Erythroblast (primary cell): ENCODE measurements at regions not wholly inside any gene's neighbourhood (a gene's known extent, or its start where the extent isn't known, plus 50 kb on each side); places are given as distances from the start of the nearest gene placed in this dataset.

Experiments used
- DNase-seq, 2 experiments: peaks; one replicate each; lab custom pipeline; 2025; lab: John Stamatoyannopoulos, UW
- GATA1 ChIP-seq: IDR thresholded peaks from 2 replicates; pipeline ENCODE4 v1.6.1; 2011; ENCODE audit warnings: low read depth, mild to moderate bottlenecking, control low read depth, low read length, moderate library complexity
- POLR2A ChIP-seq: IDR thresholded peaks from 2 replicates; pipeline ENCODE4 v1.6.1; 2011; ENCODE audit warnings: mild to moderate bottlenecking, low read length

GRCh38 chr17:63258785-63259184 is 187.3 kb downstream of the CYB561 start:
- DNase-seq = no peak
- TF ChIP-seq POLR2A (no peak), GATA1 (no peak)

GRCh38 chr17:63262751-63263476 is 183.2 kb downstream of the CYB561 start:
- no peak for DNase-seq
- TF ChIP-seq GATA1 = no peak
- TF ChIP-seq POLR2A = no peak

GRCh38 chr17:63265526-63265925 is 180.6 kb downstream of the CYB561 start:
- DNase-seq = no peak
- TF ChIP-seq GATA1 (no peak), POLR2A (no peak)

DNA sequence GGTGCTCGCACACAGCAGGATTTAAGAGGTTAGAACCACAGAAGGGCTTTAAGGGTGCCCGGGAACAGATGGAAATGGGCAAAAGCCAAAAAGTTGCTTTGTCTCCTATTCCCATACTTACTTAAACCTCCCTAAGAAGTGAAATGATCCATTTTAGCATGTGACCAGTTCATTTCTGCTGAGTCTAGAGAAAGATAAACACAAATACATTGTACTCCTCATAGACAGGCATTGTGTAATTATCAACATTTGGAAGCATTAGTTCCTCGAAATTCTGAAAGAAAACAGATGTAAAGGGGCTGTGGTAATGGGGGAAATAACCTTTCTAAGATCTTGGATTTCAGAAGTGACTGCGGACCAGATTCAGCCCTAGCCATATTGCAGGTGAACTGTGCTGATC is 178.3 kb downstream of the CYB561 start:
- DNase-seq = no peak
- no peak for TF ChIP-seq GATA1
- TF ChIP-seq POLR2A = no peak

GRCh38 chr17:63268827-63269226 is 177.3 kb downstream of the CYB561 start:
- TF ChIP-seq GATA1 (no peak), POLR2A (no peak)
- no peak for DNase-seq

DNA sequence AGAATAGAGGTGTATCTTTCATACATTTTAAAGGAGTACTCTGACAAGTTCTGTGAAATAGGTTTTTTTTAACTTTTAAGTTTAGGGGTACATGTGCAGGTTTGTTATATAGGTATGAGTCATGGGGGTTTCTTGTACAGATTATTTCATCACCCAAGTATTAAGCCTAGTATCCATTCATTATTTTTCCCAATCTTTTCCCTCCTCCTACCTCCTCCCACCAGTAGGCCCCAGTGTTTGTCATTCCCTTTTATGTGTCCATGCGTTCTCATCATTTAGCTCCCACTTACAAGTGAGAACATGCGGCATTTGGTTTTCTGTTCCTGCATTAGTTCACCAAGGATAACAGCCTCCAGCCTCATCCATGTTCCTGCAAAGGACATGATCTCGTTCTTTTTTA is 175.5 kb downstream of the CYB561 start:
- no peak for TF ChIP-seq POLR2A
- no peak for TF ChIP-seq GATA1
- no peak for DNase-seq

GRCh38 chr17:63274146-63274545 is 172.0 kb downstream of the CYB561 start:
- no peak for DNase-seq
- no peak for TF ChIP-seq GATA1
- no peak for TF ChIP-seq POLR2A

DNA sequence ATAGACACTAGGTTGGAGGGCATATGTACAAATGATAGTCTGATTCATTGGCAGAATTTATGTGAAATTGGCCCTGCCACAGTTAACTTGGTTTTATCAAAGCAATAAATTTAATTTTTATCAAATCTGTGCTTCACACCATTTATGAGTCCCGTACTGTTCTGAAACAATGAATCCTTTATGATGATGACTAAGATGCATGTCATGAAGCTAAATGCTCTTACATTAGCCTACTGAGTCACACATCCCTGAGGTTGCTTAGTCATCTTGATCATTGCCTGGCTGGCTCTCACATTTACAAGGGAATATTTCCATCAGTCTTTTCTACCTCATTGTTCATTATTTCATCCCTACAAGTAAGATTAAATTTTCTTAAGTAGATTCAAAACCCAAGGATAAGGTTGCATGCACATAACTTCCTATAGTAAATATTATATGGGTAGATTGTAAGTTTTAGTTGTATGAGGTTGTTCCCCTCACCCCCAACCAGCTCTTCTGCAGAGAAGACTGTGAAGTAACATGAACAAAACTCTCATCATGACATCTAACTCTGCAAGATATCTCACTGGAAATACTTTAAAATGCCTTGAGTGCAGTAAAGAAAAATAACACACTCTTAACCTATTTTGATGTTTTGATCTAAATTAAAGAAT is 170.7 kb downstream of the CYB561 start:
- peak in 1 of 2 experiments; percentile 53 for DNase-seq
- TF ChIP-seq GATA1 (no peak), POLR2A (no peak)

- no peak for DNase-seq
- no peak for TF ChIP-seq POLR2A
- no peak for TF ChIP-seq GATA1
These were observed 169.9 kb downstream of the CYB561 start for GRCh38 chr17:63275971-63276745.

- no peak for DNase-seq
- TF ChIP-seq GATA1 (no peak), POLR2A (no peak)
These were observed 169.3 kb downstream of the CYB561 start for GRCh38 chr17:63276821-63277220.

DNA sequence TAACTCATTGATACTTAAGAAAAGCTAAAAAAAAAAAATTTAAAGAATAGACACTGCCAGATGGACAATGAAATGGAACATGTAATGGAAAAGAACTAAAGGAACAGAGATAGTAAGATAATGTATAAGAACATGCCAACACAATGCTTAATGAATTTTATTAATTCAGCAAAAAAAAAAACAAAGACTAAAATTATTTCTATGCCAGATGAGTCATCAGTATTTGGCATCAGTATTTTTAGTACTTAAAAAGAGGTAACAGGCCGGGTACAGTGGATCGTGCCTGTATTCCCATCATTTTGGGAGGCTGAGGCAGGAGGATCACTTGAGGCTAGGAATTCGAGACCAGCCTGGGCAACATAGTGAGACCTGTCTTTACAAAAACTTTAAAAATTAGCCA is 168.5 kb downstream of the CYB561 start:
- DNase-seq = no peak
- TF ChIP-seq POLR2A (no peak), GATA1 (no peak)

GRCh38 chr17:63278728-63279442 is 167.2 kb downstream of the CYB561 start:
- TF ChIP-seq GATA1 = no peak
- no peak for TF ChIP-seq POLR2A
- no peak for DNase-seq

GRCh38 chr17:63279498-63280230 is 166.4 kb downstream of the CYB561 start:
- TF ChIP-seq POLR2A (no peak), GATA1 (no peak)
- no peak for DNase-seq
